Lower leg skin (tissue), 4 donors: ENCODE measurements at regions not wholly inside any gene's neighbourhood (a gene's known extent, or its start where the extent isn't known, plus 50 kb on each side); places are given as distances from the start of the nearest gene placed in this dataset.

Experiments used
- DNase-seq, 2 donors: peaks; one replicate each; pipeline ENCODE4 v3.0.0-alpha.2; 2019; ENCODE audit warnings: low spot score in 2 of 2
- H3K4me3 ChIP-seq: fragments of 200-600 bp; sonication (generic); 2 replicates; pipeline ENCODE4 v1.5.1; 2017; ENCODE audit warnings: mild to moderate bottlenecking, low read depth; ENCODE audit not compliant: poor library complexity, severe bottlenecking
- CTCF ChIP-seq, 3 donors: fragments of 450-650 bp; IDR thresholded peaks; one replicate each; pipeline ENCODE4 v1.5.1; 2016; ENCODE audit warnings: antibody characterized with exemption in 3 of 3, mild to moderate bottlenecking in 3 of 3, moderate library complexity in 2 of 3
- POLR2A ChIP-seq, 2 donors: fragments of 450-650 bp; IDR thresholded peaks; one replicate each; pipeline ENCODE4 v1.6.1; 2016 to 2017; ENCODE audit warnings: antibody characterized with exemption in 2 of 2, mild to moderate bottlenecking in 1 of 2, moderate library complexity in 1 of 2
- WGBS, 2 donors: methylation state at CpG; one replicate each; pipeline ENCODE4 v1.1.5; 2018; 5-methylcytosine and 5-hydroxymethylcytosine counted together
- intact Hi-C: fragments of 100-400 bp; cut with DNase I; formaldehyde crosslinking; loops from one replicate; pipeline ENCODE4 v1.15.0; 2023; ENCODE audit warnings: low total_unique reads

- no peak for DNase-seq
- no peak overlapping the region for H3K4me3 ChIP-seq
- TF ChIP-seq CTCF (IDR thresholded peaks at IDR 0.05) = no peak
- TF ChIP-seq POLR2A (IDR thresholded peaks at IDR 0.05) = no peak
- 73 to 77% methylated on average over 4 of the region's 4 CpGs for WGBS, 2 donors
- intact Hi-C loops = no loop called here
Observed at GRCh38 chr3:72011485-72011884, 226.5 kb upstream of the PROK2 start.

- no peak for DNase-seq
- intact Hi-C loops = no loop called here
- TF ChIP-seq CTCF (IDR thresholded peaks at IDR 0.05) (no peak), POLR2A (IDR thresholded peaks at IDR 0.05) (no peak)
- H3K4me3 ChIP-seq = no peak overlapping the region
- 75 to 80% methylated on average over 8 of the region's 8 CpGs for WGBS, 2 donors
Observed at GRCh38 chr3:72009851-72010443, 225.0 kb upstream of the PROK2 start.

- intact Hi-C loops = no loop called here
- WGBS, 2 donors = 84 to 88% methylated on average over 5 of the region's 5 CpGs
- TF ChIP-seq POLR2A (IDR thresholded peaks at IDR 0.05) (no peak), CTCF (IDR thresholded peaks at IDR 0.05) (no peak)
- DNase-seq = no peak
- no peak overlapping the region for H3K4me3 ChIP-seq
Observed at GRCh38 chr3:72008226-72008996, 223.5 kb upstream of the PROK2 start.

GRCh38 chr3:72006631-72007556 is 221.9 kb upstream of the PROK2 start:
- DNase-seq = no peak
- intact Hi-C loops = no loop called here
- WGBS, 2 donors = 75 to 79% methylated on average over 12 of the region's 12 CpGs
- TF ChIP-seq POLR2A (IDR thresholded peaks at IDR 0.05) = no peak
- TF ChIP-seq CTCF (IDR thresholded peaks at IDR 0.05) = no peak
- no peak overlapping the region for H3K4me3 ChIP-seq

- no peak overlapping the region for H3K4me3 ChIP-seq
- DNase-seq = peak in 1 of 2 donors; percentile 39
- TF ChIP-seq POLR2A (IDR thresholded peaks at IDR 0.05) (no peak), CTCF (IDR thresholded peaks at IDR 0.05) (no peak)
- intact Hi-C loops = no loop called here
- 65 to 72% methylated on average over 5 of the region's 5 CpGs for WGBS, 2 donors
Observed at GRCh38 chr3:72004749-72005292, 219.9 kb upstream of the PROK2 start.
